Transverse colon (tissue), 3 donors: ENCODE measurements at regions not wholly inside any gene's neighbourhood (a gene's known extent, or its start where the extent isn't known, plus 50 kb on each side); places are given as distances from the start of the nearest gene placed in this dataset.
"Not testable (repeated sequence)": the region's sequence is repeated elsewhere in the genome, so short reads cannot be mapped to it uniquely, and the experiment has no call there.

Experiments
- EP300 ChIP-seq: sonication (generic); formaldehyde crosslinking; IDR thresholded peaks from one replicate; pipeline ENCODE4 v1.6.1; 2017; ENCODE audit warnings: antibody characterized with exemption, low read depth
- TF ChIP-seq, protein P1 (sequence below), 5 experiments: fragments of 200-600 bp in 3 of 5; fragments of 450-650 bp in 2 of 5; sonication (generic) in 3 of 5; IDR thresholded peaks; 1 replicate in 2 of 5; 2 replicates in 3 of 5; pipeline ENCODE4 v1.5.1; 2016 to 2017; ENCODE audit warnings: antibody characterized with exemption in 5 of 5, inconsistent platforms in 3 of 5, mild to moderate bottlenecking in 2 of 5, moderate library complexity in 1 of 5

DNA sequence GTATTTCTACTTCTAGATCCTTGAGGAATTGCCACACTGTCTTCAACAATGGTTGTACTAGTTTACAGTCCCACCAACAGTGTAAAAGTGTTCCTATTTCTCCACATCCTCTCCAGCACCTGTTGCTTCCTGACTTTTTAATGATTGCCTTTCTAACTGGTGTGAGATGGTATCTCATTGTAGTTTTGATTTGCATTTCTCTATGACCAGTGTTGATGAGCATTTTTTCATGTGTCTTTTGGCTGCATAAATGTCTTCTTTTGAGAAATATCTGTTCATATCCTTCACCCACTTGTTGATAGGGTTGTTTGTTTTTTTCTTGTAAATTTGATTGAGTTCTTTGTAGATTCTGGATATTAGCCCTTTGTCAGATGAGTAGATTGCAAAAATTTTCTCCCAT is 1447.0 kb downstream of the ZPLD1 start:
- TF ChIP-seq, protein P1, sequence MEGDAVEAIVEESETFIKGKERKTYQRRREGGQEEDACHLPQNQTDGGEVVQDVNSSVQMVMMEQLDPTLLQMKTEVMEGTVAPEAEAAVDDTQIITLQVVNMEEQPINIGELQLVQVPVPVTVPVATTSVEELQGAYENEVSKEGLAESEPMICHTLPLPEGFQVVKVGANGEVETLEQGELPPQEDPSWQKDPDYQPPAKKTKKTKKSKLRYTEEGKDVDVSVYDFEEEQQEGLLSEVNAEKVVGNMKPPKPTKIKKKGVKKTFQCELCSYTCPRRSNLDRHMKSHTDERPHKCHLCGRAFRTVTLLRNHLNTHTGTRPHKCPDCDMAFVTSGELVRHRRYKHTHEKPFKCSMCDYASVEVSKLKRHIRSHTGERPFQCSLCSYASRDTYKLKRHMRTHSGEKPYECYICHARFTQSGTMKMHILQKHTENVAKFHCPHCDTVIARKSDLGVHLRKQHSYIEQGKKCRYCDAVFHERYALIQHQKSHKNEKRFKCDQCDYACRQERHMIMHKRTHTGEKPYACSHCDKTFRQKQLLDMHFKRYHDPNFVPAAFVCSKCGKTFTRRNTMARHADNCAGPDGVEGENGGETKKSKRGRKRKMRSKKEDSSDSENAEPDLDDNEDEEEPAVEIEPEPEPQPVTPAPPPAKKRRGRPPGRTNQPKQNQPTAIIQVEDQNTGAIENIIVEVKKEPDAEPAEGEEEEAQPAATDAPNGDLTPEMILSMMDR (IDR thresholded peaks at IDR 0.05): not testable (repeated sequence)
- not testable (repeated sequence) for TF ChIP-seq EP300
